Right ventricle myocardium superior (tissue), 1 donor: ENCODE measurements at regions not wholly inside any gene's neighbourhood (a gene's known extent, or its start where the extent isn't known, plus 50 kb on each side); places are given as distances from the start of the nearest gene placed in this dataset.

ENCODE experiments used
- ATAC-seq: fragments of 200-7000 bp; cut with Tn5 transposase; one replicate; pipeline ENCODE4 v1.9.1; 2020; ENCODE audit warnings: mild to moderate bottlenecking; ENCODE audit not compliant: poor library complexity
- DNase-seq: peaks from one replicate; pipeline ENCODE4 v3.0.0-alpha.2; 2020
- intact Hi-C: fragments of 100-400 bp; cut with DNase I; formaldehyde crosslinking; loops from one replicate; pipeline ENCODE4 v1.11.2; 2022
- donor health status: DM: no; HTN: yes; CAD: no; lungs with severe emphysema.

GRCh38 chr20:24871480-24872213 is 77.4 kb upstream of the CST7 start:
- intact Hi-C loops = no loop called here
- ATAC-seq = no peak

DNA sequence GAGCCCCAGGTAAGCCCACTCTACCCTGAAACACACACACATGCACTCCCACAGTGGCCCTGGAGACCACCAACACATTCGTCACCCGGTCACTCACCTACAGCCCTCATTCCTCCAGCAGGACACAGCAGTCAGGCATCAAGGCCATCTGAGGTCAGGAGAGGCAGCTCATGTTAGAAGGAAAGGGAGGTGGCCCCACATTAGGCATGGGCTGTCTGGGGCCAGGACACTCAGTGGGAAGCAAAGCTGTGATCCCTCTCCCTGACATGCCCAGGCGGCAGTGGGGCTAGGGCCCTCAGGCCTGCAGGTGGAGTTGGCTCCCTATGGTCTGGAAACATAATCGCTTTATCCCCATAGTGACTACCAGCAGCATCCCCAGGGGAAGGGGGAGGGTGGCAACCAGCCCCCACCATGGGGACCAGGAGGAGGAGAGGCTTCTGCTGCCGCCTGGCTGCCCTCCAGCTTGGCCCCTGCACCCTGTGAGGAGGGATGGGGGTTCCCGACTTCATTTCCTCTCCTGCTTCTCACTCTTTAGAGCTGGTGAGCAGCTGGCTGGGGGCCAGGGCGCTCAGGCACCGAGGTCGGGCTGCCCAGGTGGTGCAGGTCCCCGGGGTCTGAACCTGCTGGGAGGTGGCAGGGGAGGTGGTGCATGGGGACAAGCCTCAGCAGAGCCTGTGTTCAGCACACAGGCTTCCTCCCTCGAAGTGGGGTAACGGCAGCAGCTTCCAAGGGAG is 76.6 kb upstream of the CST7 start:
- ATAC-seq (no peak), DNase-seq (no peak)

More at GRCh38 chr20:24871480-24872213, 77.4 kb upstream of the CST7 start:
- no peak for DNase-seq

GRCh38 chr20:24873025-24873620 is 75.9 kb upstream of the CST7 start:
- ATAC-seq = no peak

More for the DNA sequence above, 76.6 kb upstream of the CST7 start:
- intact Hi-C loops = no loop called here

GRCh38 chr20:24875078-24875477 is 74.0 kb upstream of the CST7 start:
- ATAC-seq (no peak), DNase-seq (no peak)
- intact Hi-C loops = no loop called here

More at GRCh38 chr20:24873025-24873620, 75.9 kb upstream of the CST7 start:
- intact Hi-C loops = no loop called here
- no peak for DNase-seq

DNA sequence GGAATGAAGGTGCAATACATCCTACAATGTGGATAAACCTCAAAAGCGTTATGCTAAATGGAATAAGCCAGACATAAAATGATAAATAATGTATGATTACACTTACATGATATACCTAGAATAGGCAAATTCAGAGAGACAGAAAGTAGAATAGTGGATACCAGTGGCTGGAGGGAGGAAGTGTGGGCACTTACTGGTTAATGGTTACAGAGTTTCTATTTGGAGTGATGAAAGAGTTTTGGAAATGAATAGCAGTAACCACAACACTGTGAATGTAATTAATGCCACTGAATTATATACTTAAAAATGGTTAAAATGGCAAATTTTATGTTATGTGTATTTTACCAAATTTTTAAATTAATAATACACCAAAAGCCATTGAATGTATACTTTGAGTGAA is 71.4 kb upstream of the CST7 start:
- no peak for ATAC-seq
- intact Hi-C loops = no loop called here
- no peak for DNase-seq

DNA sequence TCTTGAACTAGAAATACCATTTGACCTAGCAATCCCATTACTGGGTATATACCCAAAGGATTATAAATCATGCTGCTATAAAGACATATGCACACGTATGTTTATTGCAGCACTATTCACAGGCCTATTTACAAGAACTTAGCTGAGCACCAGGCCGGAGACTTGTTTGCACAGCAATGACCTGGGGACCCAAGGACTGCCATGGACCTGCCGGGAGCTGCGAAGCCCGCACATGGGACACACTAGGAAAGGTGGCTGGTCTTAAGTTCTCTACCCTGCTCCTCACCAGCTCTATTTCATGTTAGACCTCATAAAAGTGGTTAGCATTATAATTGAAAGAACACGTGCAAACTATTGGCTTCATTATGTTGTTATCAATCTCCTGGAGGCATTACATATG is 70.4 kb upstream of the CST7 start:
- intact Hi-C loops = no loop called here
- DNase-seq = no peak

GRCh38 chr20:24879875-24880274 is 69.2 kb upstream of the CST7 start:
- intact Hi-C loops = no loop called here
- no peak for ATAC-seq

More for the DNA sequence above, 70.4 kb upstream of the CST7 start:
- no peak for ATAC-seq

DNA sequence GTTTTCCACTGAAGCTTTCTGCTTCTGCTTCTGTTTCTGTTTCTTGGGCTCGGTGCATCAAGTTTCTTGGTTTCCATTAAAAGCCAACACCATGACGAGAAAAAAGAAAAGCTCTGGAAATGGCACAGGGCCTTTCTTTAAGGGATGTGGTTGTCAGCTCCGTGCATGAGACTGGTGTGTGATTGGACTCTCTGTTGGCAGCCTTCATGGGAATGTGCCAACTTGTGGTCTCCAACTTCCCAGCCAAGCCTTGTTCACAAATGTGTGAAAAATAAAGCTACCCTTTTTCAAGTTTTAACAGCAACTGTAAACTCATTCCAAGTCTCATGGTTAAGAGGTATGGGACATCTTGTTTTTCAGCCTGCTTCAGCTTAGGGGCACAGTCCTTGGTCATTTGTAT is 68.7 kb upstream of the CST7 start:
- intact Hi-C loops = no loop called here
- ATAC-seq = no peak

More at GRCh38 chr20:24879875-24880274, 69.2 kb upstream of the CST7 start:
- DNase-seq = no peak

DNA sequence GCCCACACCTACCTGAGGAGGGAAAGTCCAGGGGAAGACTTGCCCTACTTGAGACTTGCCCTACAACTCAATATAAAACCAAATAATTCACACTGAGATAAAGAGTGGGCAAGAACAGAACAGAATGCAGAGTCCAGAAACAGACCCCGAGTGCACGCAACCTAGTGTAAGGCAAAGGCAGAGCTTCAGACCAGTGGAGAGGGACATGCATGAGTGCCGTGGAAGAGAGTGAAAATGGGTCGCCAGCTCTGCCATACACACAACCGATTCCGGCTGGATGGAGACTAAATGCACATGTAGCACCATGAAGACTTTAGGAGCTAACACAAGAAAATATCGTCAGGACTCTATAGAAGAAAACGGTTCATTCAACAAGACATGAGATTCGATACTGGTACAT is 58.8 kb upstream of the CST7 start:
- ATAC-seq (no peak), DNase-seq (no peak)
- intact Hi-C loops = no loop called here

More for the DNA sequence above, 68.7 kb upstream of the CST7 start:
- DNase-seq = no peak

DNA sequence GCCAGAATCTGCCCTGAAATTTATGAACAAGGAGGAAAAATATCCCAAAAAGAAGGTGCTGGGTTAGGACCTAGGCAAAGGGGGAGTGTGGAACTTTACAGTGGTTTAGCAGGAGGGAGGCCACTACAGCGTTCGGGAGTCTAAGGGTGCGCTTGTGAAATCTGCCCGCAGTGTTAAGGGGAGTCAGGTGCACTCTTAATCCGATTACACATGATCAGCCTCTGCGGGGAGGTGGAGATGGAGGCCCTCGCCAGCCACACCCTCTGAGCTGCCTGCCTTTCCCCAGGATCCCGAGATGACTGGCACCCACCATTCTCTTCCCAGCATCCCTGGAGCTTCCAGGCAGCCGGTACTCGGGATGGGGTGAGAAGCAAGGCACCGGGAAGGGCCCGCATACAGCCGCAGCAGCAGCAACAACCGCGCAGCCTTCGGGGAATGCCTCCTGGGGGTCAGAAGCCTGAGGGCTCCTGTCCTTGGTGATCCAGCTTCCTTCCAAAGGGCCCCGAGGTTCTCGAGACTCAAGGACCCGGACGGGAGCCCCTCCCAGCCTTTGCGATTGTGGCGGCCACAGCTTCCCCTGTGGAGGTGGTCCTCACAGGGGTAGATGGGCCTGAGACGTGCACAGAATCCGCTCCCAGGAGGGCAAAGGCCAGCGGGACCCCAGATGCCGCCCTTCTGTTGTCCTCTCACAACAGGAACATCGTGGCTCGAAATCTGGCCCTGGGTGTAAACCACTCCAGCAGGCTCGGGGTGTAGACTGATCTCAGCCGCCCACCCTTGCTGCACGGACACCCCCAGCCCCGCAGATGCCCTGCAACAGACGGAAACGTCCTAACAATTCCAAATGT is 57.3 kb upstream of the CST7 start:
- no peak for DNase-seq
- ATAC-seq = no peak

DNA sequence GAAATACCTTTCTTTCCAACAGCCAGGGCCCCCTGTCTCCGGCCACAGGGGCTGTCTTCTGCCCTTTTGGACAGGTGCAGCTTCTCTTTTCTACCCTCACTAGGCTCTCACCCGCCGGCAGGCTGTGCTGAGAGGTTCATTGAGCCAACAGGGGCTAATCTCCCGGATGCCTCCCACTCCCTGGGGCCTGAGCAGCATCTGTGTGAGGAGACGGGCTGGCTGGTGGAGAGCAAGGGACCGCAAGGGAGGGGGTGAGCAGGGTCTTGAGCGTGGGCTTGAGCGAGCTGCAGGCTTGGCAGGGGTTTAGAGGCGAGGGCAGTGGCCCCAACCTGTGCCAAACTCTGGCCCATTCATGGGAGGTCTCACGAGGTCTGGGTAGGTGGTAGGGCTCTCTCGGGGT is 56.5 kb upstream of the CST7 start:
- no peak for ATAC-seq
- no peak for DNase-seq
- intact Hi-C loops = no loop called here

More for the DNA sequence above, 57.3 kb upstream of the CST7 start:
- intact Hi-C loops = no loop called here

DNA sequence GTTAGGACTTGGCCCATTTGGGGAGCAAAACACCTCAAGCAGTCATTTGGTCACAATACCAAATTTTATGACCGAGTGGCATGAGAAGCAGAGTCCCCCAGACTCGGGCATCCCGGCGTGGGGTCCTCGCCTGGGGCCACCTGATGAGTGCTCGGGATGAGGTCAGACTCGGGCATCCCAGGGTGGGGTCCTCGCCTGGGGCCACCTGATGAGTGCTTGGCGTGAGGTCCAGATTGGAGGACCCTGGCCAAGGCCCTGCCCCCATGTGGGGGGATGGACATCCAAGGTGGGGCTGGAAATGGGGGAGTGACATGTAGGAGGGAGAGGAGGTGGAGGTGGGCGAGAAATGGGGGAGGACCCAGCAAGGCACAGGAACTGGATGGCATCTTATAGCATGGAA is 56.1 kb upstream of the CST7 start:
- DNase-seq (no peak), ATAC-seq (no peak)
- intact Hi-C loops = no loop called here

GRCh38 chr20:24894488-24894887 is 54.6 kb upstream of the CST7 start:
- intact Hi-C loops = no loop called here
- DNase-seq = no peak
- no peak for ATAC-seq

GRCh38 chr20:24894967-24895366 is 54.1 kb upstream of the CST7 start:
- ATAC-seq = no peak
- intact Hi-C loops = no loop called here
- DNase-seq = no peak

DNA sequence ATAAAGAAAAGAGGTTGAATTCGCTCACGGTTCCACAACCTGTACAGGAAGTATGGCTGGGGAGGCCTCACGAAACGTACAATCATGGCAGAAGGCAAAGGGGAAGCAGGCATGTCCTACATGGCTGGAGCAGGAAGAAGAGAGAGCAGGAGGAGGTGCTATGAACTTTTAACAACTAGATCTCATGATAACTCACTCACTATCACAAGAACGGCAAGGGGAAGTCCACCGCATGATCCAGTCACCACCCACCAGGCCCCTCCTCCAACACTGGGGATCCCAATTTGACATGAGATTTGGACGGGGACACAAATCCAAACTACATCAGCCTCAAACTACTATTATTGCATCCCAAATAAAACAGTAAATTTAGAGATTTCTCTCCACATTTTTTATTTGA is 53.6 kb upstream of the CST7 start:
- DNase-seq (no peak), ATAC-seq (no peak)
- intact Hi-C loops = no loop called here

- DNase-seq (no peak), ATAC-seq (no peak)
- intact Hi-C loops = no loop called here
Observed at GRCh38 chr20:24895898-24896658, 53.0 kb upstream of the CST7 start.

- no peak for DNase-seq
- intact Hi-C loops = no loop called here
- no peak for ATAC-seq
Observed at GRCh38 chr20:24896984-24897383, 52.1 kb upstream of the CST7 start.

DNA sequence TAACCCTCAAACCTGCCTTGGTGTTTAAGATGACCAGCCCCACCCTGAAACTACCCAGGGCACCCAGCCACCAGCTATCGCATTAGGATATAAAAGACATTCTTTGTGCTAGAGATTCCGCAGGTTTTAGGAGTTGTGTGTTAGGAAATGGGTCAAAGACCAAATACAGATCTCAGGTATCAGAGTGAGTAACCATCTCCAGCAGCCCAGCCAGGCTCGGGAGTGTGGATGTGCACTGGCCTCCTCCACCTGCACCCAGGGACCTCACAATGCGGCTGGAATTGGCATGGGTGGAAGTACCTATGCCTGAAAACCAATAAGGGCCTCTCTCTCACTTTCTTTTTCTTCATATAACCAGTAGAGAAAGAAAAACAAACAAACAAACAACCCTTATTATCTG is 51.1 kb upstream of the CST7 start:
- no peak for DNase-seq
- intact Hi-C loops = no loop called here
- ATAC-seq = no peak
